Fibroblast of mammary gland (primary cell): ENCODE measurements at regions not wholly inside any gene's neighbourhood (a gene's known extent, or its start where the extent isn't known, plus 50 kb on each side); places are given as distances from the start of the nearest gene placed in this dataset.
A peak's percentile ranks its signal among the peaks of the same experiment; 100 is the strongest.

Source experiments
- DNase-seq: peaks from one replicate; pipeline ENCODE4 v3.0.0-alpha.2; 2010; ENCODE audit warnings: low read depth
- H3K4me3 ChIP-seq: 2 replicates; pipeline ENCODE4 v1.5.1; 2011; ENCODE audit warnings: low read depth, mild to moderate bottlenecking, low read length, moderate library complexity; ENCODE audit not compliant: control insufficient read depth
- CTCF ChIP-seq: conservative IDR thresholded peaks from 2 replicates; pipeline ENCODE4 v1.5.1; 2011; ENCODE audit warnings: low read depth, low read length, inconsistent platforms; ENCODE audit not compliant: control insufficient read depth, insufficient read depth

GRCh38 chr3:102084704-102085103 lies 235.4 kb downstream of the NFKBIZ start:
- no peak overlapping the region for H3K4me3 ChIP-seq
- TF ChIP-seq CTCF = no peak
- DNase-seq = no peak

GRCh38 chr3:102085431-102086176 lies 236.3 kb downstream of the NFKBIZ start:
- no peak for TF ChIP-seq CTCF
- H3K4me3 ChIP-seq = no peak overlapping the region
- DNase-seq = peak; percentile 10

- no peak for TF ChIP-seq CTCF
- no peak overlapping the region for H3K4me3 ChIP-seq
- DNase-seq = no peak
Measured at GRCh38 chr3:102087236-102087635, 237.9 kb downstream of the NFKBIZ start.

- no peak for TF ChIP-seq CTCF
- no peak overlapping the region for H3K4me3 ChIP-seq
- DNase-seq = no peak
Measured at GRCh38 chr3:102089239-102089638, 239.9 kb downstream of the NFKBIZ start.

GRCh38 chr3:102089904-102090720 lies 240.8 kb downstream of the NFKBIZ start:
- H3K4me3 ChIP-seq = no peak overlapping the region
- DNase-seq = peak; percentile 82
- TF ChIP-seq CTCF = no peak

GRCh38 chr3:102090721-102091045 lies 241.4 kb downstream of the NFKBIZ start:
- no peak overlapping the region for H3K4me3 ChIP-seq
- DNase-seq = peak; percentile 16
- no peak for TF ChIP-seq CTCF

GRCh38 chr3:102091358-102091757 lies 242.0 kb downstream of the NFKBIZ start:
- H3K4me3 ChIP-seq = no peak overlapping the region
- no peak for TF ChIP-seq CTCF
- no peak for DNase-seq
